Hematopoietic multipotent progenitor cell treated with erythropoietin and hydrocortisone succinate and interleukin-3 and kit ligand, for 17 days (in vitro differentiated cells): ENCODE measurements at regions not wholly inside any gene's neighbourhood (a gene's known extent, or its start where the extent isn't known, plus 50 kb on each side); places are given as distances from the start of the nearest gene placed in this dataset.
A peak's percentile ranks its signal among the peaks of the same experiment; 100 is the strongest.

Experiments used
- DNase-seq: peaks from one replicate; pipeline ENCODE4 v3.0.0-alpha.2; 2015; ENCODE audit warnings: low spot score

DNA sequence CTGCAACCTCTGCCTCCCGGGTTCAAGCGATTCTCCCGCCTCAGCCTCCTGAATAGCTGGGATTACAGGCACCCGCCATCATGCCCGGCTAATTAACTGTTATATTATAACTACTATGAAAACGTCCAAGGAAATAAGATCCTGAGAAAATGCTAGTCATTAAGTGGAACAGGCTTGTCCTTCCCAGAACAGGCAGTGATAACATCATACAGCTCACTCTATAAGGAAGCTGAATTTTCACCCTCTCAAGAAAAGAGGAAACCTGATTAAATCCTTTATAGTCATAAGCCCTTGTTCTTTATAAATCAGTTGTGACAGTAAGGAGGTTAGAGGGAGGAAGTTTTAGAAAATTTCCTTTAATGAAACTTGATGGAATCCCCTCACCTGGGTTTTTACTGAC lies 163.9 kb upstream of the CLINT1 start:
- DNase-seq: no peak

DNA sequence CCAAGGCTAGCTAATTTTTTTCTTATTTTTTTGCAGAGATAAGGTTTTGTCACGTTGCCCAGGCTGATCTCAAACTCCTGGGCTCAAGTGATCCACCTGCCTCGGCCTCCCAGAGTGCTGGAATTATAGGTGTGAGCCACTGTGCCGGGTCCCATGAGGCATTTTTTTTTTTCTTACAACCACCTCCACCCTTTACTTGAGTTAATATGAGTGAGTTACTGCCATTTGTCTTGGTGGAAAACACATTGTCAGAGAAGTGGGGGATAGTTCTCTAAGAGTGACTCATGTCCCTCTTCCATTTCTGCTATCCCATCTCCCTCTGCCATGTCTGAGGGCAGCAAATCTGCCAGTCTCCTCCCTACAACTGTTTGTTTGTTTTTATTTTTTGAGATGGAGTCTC lies 163.4 kb upstream of the CLINT1 start:
- DNase-seq: no peak

DNA sequence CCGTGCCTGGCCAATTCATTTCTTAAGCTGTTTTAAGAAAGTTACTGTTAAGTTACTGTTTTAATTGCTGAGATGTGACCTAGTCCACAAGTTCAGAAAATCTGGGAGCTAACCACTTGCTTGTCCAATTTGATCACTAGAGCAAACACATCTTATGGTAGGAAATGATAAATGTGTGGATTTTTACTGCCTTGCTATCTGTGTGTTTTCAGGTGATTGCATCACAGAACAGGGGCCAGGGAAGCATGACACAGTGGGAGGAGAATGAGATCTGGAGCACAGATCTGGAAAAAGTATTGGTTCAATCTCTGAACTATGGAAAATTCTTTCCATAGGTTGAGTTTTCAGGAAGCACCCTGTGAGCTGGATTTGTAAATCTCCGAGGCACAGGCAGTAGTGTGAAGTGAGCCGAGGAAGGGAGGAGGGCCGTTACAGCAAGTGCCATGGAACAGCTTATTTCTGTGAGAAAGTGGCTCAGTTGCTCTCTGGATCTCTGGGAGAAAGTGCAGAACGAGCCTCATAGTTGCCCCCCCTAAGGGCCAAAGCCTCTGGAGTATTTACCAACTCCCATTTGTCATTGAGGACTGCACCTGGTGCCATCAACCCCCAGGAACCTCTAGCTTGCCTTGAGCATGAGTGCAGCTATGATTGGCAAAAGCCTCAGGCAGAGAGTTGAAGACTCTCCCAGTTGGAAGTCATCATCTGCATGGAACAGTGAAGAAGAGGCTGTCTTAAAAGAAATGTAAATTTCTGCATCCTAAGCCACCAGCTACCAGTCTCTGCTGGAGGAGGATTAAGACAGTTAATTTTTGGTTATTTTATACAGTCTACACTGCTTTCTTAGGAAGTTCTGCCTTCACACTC lies 161.8 kb upstream of the CLINT1 start:
- no peak for DNase-seq

DNA sequence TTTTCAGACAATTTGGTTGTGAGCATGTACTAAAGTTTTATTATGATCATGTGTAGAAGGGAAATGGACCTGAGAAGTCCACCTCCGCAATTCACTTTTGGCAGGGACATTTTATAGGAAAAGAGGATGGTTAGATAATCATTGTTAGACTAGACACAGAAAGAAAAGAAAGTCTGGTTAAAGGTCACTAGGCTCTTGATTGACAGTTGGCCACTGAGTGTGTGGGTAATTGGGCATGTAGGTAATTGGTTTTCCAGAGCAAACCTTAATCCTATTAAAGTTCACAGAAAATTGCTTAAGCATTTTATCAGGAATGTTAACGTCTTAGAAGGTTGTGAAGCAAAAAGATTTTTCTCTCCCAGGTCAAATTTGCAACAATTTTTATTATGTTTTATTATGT lies 158.5 kb upstream of the CLINT1 start:
- no peak for DNase-seq

DNA sequence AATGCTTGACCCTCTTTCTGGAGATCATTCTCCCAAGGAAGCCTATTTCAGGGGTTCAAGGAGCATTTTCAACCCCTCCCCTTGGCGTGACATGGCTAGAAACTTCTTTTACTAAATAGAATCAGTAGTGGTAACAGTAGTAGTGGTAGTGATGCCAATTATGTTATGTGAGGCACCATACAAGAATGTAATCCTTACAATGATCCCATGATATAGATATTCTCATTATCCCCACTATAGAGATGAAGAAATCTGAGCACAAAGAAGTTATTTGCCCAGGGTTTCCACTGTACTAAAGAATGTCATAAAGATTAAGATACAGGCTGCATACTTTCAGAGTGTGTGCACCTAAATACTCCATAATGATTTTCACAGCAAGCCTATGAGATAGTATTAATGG lies 155.4 kb upstream of the CLINT1 start:
- no peak for DNase-seq

DNA sequence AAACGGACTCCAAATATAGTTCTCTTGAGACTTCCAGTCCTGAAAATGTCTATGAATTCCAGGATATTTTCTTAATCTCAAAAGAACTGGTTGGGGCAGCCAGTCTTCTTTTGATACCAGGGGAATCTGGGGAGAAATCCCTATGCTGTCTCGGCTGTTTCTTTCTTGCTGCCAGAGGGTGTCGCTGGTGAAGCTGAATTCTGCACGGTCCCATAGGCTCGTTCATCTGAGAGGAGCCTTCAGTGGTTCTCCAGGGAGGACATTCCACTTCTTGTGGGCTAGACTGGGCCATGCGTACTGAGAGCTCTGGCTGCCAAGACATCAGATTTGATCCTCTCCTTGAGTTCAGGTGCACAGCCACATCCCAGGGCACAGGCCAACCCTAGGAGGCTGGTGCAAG lies 155.0 kb upstream of the CLINT1 start:
- no peak for DNase-seq

DNA sequence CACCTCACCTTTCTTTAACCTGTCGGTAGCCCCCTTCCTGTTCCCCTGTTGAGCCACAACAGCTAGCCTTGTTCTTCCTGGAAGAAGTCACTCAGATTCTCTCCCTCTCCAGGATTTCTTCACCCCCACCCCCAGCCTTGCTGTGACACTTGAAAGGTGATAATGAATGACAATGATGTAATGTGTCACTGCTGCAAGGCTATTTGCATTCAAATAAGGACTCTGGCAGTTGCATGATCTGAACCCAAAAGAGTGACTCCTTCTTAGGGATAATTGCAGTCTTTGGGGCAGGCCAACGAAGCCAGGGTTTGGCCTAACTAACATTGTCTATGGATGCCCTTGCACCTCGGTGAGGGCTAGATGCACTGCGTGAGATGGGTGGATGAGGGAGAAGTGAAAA lies 154.4 kb upstream of the CLINT1 start:
- no peak for DNase-seq

DNA sequence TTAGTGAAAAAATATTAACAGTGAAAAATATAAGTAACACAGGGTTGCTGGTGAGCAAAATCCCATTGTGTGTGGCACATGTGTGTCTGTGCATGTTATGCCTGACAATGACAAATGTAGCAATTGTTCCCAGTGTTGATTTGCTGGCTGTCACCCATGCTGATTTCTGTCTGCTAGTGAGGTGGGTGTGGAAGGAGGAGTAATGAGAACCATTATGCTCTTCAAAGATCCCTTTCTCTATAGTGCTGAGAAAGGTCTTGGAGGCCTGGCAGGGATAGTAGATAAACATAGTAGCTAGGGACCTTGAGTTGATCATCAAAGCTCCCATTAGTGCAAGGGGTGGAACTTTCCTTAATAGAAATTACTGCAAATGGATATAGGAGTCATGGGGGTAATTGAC lies 152.5 kb upstream of the CLINT1 start:
- no peak for DNase-seq

DNA sequence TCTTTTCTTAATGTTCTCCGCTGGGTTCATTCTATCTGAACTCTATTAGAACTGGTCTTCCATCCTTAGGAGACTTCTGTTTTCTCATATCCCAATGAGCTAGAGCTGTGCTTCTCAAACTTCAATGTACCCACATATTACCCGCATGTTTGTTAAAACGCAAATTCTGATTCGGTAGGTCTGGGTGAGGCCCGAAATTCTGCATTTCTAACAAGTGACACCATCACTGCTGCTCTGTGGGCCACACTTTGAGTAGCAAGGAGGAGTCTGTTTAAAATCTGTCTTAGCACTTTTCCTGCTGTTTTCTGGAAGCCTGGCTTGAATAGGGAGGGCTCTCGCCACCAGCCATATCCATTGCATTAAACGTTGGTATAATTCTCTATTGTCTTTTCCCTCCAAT lies 151.9 kb upstream of the CLINT1 start:
- DNase-seq: no peak

DNA sequence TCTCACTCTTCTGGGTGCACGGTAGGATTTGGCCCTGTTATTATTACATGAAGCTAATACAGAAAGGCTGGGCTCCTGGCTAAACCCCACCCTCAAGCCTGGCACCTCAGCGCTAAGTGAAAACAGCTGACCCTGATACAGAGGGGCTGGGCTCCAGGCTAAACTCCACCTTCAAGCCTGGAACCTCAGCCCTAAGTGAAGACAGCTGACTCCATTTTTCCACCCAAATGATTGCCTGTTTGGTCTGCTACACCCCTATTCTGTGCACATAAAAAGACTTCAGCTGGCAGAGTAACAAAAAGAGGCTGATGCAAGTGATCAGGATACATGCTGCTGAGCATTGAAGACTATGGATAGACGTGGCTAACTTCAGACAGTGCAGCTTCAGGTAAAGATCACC lies 148.4 kb upstream of the CLINT1 start:
- DNase-seq: no peak

DNA sequence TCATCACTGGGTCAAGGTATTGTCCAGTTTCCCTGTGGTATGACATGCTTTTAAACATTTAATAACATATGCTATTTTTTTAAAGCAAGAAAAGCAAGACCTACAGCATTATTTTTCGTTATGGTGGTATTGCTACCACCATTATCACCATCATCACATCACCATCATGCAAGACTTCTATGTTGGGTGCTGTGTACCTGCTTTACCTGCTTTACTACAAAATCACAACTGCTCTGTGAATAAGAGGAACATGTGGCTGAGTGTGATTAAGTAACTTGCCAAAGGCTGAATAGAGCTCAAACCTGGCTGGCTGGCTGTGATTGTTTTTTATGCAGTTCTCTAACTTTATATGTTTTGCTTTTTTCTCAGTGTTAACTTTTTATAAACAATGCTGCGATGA lies 140.8 kb upstream of the CLINT1 start:
- DNase-seq: no peak

DNA sequence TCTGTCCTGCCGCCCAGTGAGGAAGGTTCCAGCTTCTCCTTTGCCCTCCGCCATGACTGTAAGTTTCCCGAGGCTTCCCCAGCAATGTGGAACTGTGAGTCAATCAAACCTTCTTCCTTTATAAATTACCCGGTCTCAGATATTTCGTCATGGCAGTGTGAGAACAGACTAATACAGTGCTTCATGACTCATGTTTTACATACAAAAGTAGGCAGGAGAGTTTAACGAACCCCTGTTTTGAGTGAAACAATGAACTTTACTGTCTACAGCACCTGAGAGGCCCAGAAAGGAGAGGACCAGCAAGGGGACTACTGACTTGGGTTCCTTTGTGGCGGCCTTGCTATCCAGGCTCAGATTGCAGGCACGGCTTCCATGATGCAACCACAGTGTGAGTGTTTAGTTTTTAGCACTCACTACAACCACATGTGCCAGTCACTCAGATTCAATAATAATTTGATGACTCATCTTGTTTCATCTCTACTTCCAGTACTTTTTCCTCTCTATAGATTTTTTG lies 139.1 kb upstream of the CLINT1 start:
- no peak for DNase-seq

DNA sequence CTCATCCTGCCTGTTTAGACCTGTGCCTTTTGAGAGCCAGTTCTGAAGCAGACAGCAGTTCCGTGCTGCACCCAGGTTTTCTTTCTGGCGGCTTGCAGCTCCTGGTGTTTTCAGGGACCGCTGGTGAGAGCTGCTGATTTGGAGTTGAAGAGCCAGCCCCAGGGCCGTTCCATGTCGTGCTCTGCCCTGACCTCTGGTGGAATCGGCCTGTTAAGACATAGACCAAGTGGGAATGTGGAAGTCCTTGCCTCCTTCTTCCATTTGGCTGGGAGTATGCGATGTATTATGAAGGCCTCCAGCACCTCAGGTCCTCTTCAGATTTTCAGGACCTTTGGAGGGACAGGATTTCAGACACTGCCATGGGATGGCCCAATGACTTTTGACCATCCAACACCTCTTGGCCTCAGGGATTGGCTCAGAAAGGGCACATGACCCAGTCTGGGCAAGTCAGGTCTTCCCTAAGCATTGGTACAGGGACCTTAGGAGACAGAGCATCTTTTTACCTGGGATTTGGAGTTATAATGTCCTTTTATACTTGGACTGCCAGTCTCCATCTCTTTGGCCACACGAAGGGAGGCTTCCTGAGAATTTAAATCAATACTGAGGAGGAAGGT lies 136.1 kb upstream of the CLINT1 start:
- DNase-seq: peak; percentile 13

DNA sequence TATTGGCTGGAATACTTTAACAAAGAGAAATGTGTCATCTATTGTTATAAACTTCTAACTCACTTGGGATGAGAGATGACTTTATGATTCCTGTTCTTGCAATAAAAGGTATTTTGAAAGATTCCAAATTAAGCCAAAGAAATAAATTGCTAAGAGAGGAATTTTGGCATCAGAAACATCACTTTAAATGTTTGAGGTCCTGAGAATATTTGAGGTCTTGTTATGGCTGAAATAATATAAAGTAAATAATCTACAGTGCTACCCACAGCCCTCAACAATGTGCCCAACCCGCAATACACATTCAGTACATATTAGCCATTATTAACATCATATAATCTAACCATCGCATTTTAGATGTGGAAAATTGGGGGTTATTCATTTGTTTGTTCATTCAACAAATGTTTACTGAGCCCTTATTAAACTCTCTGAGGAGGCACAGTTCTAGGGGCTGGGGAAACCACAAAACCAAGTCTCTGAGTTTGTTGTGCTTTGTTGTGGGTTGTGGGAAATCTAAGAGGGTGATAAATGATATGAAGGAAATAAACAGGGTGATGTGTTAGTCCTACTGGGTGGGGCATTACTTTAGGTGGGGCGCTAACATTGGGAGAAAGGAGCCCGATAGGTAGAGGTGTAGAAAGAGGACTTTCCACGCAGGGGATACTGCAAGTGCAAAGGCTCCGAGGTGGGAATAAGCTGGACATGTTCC lies 135.2 kb upstream of the CLINT1 start:
- no peak for DNase-seq

DNA sequence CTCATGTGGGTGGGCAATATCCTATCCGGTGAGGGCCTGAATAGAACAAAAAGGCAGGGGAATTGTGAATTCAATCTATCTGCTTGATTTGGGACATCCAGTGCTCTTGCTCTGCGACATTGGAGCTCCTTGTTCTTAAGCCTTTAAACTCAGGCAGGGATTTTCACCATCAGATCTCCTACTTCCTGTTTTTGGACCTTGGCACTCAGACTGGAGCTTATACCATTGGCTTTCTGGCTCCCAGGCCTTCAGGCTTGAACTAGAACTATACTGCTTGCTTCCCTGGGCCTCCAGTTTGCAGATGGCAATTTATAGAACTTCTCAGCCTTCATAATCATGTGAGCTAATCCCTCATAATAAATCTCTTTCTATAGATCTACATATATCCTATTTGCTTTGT lies 134.3 kb upstream of the CLINT1 start:
- DNase-seq: no peak

DNA sequence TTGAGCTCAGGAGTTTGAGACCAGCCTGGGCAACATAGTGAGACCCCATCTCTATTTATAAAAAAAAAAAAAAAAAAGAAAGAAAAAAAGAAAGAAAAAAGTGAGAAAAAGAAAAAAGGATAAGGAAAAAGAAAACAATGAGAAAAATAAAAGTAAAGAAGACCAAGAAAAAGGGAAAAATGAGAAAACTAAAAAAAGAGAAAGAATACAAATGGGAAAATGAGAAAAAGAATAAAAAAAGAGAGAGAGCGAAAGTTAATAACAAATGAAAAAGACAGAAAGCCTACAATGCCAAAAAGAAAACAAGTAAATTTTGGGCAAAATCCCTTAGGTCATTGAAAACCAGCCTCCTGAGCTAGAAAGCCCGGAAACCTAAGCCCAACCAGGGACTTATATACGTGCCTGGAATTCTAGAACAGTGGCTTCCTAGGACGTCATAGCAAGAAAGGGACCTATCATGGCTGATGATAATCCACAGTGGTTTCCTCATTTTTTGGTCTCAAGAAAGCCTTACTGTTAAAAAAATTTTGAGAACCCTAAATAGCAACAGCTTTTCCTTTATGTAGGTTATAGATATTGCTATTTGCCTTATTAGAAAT lies 131.7 kb upstream of the CLINT1 start:
- no peak for DNase-seq

DNA sequence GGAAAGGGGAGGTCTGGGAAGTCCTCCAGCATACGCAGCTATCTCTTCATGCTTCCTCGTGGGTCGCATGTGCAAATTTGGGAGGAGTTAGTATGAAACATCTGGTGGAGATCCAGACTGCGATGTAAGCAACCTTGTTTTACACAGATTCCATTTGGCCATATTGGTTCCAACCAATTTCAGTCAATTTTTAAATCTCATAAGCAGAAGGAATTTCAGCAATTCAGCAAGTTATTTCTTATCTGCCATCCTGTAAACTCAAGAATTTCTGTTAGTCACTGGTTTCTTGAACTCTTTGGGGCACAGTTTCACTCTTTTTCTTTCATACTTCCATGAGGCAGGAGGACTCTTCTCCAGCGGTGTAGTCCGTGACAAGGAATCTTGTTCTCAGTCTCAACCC lies 130.4 kb upstream of the CLINT1 start:
- DNase-seq: no peak

DNA sequence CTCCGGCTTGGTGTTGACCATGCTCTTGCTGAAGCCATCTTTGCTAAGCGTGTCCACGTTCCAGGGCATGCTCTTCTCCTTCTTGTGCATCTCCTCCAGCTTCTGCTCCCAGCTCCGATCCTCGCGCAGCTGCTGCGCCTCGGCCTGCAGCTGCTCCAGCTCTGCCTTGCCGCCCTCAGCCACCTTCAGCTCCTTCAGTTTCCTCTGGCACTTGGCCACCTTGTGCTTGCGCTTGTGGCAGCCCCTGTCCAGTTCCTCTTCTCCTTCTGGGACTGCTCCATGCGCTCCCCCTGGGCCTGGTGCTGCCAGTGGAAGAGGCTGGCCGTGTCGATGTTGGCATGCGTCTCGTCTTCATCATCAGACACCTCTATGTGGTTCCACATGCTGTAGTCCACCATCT lies 128.3 kb upstream of the CLINT1 start:
- DNase-seq: no peak

DNA sequence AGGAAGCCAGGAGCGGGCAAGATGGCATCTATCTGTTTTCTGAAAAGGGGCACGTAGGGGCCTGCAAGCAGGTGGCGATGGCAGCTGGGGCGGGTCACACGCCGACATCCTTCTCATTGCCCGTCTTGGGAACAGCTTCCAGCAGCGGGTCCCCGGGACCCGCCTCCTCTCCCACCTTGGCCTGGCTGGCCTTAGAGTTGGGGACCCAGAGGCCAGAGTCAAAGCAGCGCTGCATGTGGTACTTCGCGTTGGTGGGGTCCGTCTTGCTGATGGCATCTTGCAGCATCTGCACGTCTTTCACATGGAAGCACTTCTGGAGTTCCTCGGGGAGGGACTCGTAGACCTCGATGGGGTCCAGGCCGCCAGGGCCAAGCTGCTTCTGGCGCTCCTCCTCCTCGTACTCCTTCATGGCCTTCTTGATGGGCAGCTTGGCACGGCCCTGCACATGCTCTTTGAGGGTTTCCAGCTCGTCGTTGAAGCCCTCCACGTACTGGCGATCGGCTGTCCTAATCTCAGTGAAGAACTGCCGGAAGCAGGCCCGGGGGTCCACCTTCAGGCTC lies 127.6 kb upstream of the CLINT1 start:
- DNase-seq: no peak

DNA sequence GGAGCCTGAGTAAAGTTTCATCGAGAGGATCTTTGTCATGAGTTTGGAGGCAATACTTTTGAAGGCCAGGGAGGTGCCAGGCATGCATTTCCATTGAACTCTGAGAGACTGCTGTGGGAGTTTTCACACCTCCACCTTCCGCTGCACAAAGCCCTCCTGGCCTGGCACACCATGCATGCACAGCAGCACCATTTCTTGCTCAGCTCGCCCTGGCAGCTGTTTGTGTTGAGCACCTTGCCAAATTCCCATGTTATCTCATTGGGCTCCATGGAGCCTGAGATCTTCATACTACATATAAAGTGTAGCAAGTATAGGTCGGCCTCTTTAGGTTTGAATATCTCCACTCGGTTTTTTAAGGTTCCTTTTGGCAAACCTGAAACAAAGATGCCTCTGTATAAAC lies 125.7 kb upstream of the CLINT1 start:
- no peak for DNase-seq

DNA sequence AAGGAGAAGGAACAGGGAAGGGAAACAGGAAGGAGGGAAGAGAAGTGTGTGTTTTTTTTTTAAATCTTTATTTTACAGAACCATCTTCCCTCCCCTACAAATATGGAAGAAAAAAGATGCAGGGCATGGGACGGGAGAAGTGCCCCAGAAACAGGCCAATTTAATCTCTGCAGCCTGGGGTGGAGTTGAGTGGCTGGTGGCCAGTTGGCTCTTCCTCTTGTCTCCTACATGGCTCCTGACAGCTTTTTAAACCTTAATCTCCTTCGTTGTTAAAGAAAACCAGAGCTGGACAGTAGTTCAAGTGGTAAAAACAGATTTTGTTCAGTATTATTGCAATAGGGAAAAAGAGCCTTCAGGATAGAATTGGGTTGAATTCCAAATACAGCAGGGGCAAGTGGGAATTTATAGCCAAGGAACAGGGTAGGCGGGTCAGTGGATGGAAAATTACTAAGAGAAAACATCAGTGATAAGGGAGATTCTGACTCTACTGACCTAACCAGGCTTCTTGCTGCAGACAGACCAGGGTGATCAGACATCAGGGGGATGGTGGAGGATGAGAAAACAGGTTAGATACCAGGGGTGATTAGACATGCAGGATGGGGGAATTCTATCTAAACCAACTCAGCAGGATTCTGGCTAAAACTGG lies 125.1 kb upstream of the CLINT1 start:
- no peak for DNase-seq

DNA sequence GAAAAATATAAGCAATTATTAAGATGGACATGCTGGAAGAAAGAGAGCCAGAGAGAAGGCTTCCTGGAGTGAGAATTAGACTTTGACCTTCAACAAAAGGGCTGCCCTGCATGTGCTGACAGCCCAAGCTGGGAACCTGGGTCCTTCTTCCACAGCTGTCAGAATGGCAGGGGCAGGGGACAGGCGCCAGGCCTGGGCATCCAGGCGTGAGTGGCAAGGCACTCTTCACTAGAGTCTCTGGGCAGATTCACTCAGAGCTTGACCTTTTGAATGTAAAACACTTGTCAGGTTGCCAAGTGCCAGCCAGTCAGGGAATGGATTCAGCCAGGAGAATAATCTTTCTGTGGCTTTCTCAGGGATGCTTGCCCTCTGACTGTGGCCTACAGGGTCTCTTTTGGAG lies 119.1 kb upstream of the CLINT1 start:
- no peak for DNase-seq
